ENCODE measurements at regions not wholly inside any gene's neighbourhood (a gene's known extent, or its start where the extent isn't known, plus 50 kb on each side); places are given as distances from the start of the nearest gene placed in this dataset.
"Not testable (repeated sequence)": the region's sequence is repeated elsewhere in the genome, so short reads cannot be mapped to it uniquely, and the experiment has no call there.

DNA sequence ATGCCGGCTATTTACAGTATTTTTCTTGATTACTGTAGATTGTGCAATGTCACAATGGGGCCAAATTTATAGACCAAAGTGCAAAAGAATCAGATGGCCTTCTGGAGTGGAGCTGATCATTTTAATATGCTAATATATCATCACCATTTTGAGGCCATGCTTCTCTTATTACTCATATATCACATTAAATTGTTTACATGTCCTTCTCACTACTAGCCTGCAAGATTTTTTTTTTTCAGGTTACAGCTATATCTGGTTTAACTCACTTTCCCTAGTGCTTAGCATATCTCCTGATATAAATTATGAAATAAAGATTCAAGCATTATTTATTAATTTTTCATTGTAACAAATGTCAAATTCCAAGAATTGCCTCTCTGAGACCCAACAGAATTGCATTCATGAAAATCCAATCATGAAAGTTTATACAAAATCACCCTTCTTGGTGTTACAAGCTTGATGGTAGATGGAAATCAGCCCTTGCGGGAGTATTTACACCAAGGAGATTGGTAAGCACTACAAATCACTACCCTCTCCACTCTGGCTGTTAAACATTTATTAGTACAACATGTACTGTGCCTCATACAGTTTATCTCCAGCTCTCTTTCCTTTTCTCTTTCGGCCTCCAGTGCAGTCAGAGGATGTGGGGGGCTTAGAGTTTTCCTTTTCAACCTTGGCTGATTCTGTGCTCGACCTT, 703.9 kb downstream of the BRINP1 start:
- Histone ChIP-seq H3K9me3 (no peaks in the 10 kb centered on the region), H3K36me3 (no peaks in the 10 kb centered on the region), H3K4me3 (no peak overlapping the region), H3K27me3 (no peaks in the 10 kb centered on the region)
- no peak for DNase-seq

DNA sequence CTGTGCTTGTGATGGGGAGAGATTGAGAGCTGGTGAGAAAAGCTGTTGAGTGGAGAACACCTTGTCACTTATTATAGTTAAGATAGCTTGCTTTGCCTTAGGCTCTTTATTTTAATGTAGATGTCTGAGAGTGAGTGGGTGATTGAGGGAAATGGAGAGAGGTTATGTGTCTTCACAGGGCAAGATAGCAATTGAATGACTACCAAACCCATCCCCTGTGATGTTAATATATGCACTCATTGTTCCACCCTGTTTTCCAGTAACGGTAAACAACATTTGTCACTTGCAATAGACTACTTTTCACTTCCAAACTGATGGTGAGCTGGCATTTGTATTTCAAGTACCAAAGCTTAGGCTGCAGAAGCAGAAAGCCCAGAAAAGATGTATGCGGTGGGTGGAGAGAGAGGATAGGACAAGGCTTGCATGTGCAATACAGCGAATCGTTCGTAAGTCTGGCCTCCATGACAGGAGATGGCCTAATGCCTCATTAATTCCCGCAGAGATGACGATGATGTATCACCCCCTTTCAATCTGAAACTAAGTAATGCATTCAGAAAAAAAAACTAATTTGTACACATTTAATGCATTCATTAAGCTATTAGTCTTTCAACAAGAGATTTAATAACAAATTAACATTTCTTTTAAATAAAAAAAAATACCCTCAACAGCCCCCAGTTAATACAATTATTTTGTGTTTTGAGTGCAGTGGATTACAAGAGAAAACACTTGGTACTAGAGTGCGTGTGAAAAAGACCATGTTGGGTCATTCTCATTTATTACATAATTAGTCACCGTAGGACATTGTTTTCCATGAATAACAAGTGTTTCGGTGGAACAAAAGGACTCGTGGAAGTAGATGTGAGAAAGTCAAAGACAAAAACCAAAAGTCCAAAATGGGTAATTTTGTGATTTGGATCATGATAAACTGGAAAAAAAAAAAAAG, 699.0 kb downstream of the BRINP1 start:
- DNase-seq, result no peak
- H3K36me3 ChIP-seq, result no peaks in the 10 kb centered on the region
- no peaks in the 10 kb centered on the region for H3K9me3 ChIP-seq
- no peaks in the 10 kb centered on the region for H3K27me3 ChIP-seq
- H3K4me3 ChIP-seq, result no peak overlapping the region

DNA sequence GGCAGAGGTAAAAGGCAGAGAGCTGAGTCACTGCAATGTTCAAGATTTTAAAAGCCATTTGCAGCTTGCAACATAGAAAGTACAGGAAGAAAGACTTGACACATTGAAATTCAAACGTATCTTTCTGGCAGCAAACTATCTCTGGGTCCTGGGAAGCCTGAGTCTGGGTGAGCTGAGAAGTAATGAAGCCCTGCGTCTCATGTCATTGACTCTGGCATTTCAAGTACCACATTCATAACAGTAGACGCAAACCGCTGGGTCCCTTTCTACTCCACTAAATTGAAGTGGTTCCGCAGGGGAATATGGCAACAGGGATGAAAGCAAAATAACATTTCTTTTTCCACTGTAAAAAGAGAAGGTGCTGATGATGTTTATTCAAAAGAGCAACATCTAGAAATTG, 694.3 kb downstream of the BRINP1 start:
- no peaks in the 10 kb centered on the region for H3K27me3 ChIP-seq
- no peaks in the 10 kb centered on the region for H3K9me3 ChIP-seq
- H3K4me3 ChIP-seq, result no peak overlapping the region
- H3K36me3 ChIP-seq, result no peaks in the 10 kb centered on the region
- DNase-seq, result no peak

DNA sequence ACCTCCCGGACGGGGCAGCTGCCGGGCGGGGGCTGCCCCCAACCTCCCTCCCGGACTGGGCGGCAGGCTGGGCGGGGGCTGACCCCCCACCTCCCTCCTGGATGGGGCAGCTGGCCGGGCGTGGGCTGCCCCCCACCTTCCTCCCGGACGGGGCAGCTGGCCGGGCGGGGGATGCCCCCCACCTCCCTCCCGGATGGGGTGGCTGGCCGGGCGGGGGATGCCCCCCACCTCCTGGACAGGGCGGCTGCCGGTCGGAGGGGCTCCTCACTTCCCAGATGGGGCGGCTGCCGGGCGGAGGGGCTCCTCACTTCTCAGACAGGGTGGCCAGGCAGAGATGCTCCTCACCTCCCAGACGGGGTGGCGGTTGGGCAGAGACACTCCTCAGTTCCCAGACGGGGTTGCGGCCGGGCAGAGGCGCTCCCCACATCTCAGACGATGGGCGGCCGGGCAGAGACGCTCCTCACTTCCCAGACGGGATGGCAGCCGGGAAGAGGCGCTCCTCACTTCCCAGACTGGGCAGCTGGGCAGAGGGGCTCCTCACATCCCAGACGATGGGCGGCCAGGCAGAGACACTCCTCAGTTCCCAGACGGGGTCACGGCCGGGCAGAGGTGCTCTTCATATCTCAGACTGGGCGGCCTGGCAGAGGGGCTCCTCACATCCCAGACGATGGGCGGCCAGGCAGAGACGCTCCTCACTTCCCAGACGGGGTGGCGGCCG, 691.1 kb downstream of the BRINP1 start:
- not testable (repeated sequence) for H3K9me3 ChIP-seq, H3K36me3 ChIP-seq, DNase-seq, H3K27me3 ChIP-seq, H3K4me3 ChIP-seq

DNA sequence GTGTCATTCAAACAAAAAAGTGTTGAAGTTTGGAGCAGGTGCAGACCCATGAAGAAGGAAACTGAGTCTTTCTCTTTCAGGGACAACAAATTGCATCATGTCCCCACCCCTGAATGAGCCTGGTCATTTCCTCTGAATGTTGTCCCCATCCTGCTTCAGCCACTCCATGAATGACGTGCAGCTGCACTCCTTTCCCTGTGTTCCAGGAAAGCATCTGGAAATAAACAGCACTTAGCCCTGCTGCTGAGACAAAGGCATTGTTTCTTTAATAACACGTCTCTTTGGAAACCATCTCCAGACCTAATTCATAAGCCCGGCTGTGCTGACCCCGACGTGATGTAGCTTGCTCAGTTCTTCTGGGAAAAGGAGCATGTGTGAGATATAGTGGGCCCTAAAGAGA, 682.3 kb downstream of the BRINP1 start:
- H3K36me3 ChIP-seq, result no peaks in the 10 kb centered on the region
- H3K27me3 ChIP-seq, result no peaks in the 10 kb centered on the region
- no peak for DNase-seq
- no peaks in the 10 kb centered on the region for H3K9me3 ChIP-seq
- no peak overlapping the region for H3K4me3 ChIP-seq

DNA sequence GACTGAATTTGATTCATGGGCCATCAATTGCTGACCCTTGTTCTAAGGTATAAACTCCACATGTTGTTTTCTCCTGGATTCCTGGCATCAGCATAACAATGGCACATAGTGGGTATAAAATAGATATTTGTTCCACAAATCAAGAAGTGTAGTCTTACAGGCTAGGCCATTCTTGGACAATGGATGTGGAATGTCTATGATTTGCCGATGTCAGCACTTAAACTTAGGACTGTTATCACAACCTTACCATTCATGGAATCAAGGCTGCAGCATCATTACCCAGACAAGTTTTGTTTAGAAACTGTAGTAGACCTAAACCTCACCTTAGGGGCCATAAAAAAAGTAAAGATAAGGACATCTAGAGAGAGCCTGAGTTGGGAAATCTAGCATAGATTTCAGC, 680.0 kb downstream of the BRINP1 start:
- H3K36me3 ChIP-seq, result no peaks in the 10 kb centered on the region
- H3K27me3 ChIP-seq, result no peaks in the 10 kb centered on the region
- no peak overlapping the region for H3K4me3 ChIP-seq
- DNase-seq, result no peak
- no peaks in the 10 kb centered on the region for H3K9me3 ChIP-seq

DNA sequence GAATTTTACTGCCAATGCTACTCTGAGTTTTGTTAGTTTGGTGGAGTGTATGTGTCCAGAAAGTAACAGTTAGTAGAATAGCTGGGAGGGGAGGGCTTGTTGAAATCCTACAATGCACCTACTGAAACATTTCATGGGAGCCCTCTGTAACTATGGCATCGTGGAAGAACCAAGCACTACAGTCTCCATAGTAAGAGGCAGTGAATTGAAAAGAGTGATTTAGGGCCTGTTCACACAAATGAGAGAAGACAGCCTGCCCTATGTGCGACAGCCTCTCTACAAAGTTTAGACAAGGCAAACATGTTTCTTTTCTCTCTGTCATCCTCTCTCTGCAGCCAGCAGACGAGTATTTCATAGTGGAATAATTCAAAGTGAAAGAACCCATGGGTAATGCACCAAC, 676.6 kb downstream of the BRINP1 start:
- no peak overlapping the region for H3K4me3 ChIP-seq
- no peaks in the 10 kb centered on the region for H3K9me3 ChIP-seq
- DNase-seq, result no peak
- H3K36me3 ChIP-seq, result no peaks in the 10 kb centered on the region
- H3K27me3 ChIP-seq, result no peaks in the 10 kb centered on the region

DNA sequence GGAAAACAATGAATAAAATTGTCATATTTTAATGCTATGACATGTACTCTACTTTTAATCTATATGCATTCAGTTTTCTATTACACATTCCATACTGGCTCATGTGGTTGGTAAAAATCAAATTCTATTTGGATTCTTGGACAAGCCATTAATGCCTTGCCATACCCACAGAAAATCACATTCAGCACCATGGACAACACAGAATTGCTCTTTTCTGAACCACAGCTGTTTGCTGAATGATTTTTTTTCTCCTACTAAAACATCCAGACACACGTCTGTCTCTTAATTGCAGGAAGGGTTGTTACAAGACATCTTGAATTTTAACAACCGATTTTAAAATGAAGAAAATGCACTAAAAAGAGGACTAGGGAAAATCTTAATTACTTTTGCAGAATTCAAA, 675.6 kb downstream of the BRINP1 start:
- H3K4me3 ChIP-seq, result no peak overlapping the region
- H3K9me3 ChIP-seq, result no peaks in the 10 kb centered on the region
- no peaks in the 10 kb centered on the region for H3K27me3 ChIP-seq
- H3K36me3 ChIP-seq, result no peaks in the 10 kb centered on the region
- DNase-seq, result no peak

DNA sequence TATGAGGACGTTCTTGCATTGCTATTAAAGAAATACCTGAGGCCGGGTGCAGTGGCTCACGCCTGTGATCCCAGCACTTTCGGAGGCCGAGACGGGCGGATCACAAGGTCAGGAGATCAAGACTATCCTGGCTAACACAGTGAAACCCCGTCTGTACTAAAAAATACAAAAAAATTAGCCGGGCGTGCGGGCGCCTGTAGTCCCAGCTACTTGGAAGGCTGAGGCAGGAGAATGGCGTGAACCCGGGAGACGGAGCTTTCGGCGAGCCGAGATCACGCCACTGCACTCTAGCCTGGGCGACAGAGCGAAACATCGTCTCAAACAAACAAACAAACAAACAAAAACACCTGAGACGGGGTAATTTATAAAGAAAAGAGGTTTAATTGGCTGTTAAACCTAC, 674.0 kb downstream of the BRINP1 start:
- not testable (repeated sequence) for DNase-seq, H3K4me3 ChIP-seq, H3K27me3 ChIP-seq, H3K36me3 ChIP-seq, H3K9me3 ChIP-seq

DNA sequence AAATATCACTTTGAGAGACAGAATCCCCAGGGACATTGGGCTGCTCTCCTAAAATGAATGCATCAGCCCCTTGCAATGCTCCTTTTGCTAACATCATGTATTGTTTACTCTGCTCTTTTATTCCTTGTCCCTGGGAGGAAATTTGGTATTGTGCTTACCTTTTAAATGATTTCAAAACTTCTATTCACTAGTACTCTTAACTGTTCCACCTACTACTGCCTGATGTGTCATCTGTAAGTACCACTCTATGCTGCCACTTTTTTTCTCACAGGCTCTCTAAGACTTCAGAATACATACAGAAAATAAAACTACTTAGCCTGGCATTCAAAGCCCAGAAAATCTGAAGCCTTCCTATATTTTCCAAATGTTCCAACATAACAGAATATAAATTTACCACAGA, 667.2 kb downstream of the BRINP1 start:
- H3K27me3 ChIP-seq, result no peaks in the 10 kb centered on the region
- H3K36me3 ChIP-seq, result no peaks in the 10 kb centered on the region
- no peak for DNase-seq
- no peak overlapping the region for H3K4me3 ChIP-seq
- H3K9me3 ChIP-seq, result no peaks in the 10 kb centered on the region

DNA sequence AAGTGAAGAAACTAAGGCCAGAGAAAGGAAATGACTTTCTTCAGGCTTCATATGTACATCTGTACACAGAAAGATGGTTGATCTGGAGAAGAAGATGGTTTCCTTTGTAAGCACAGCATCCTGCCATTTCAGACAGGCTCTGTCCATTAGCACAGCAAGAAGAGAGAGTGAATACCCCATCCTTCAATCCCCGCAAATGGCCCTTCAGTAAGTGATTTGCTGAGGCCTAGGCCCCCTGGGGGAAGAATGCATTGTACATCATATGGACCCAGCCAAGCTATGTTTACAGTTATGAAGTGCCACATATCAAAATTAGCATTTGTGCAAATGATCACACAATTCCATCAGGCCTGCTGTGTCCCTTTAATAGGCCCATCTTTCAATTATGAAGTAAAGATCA, 657.4 kb downstream of the BRINP1 start:
- Histone ChIP-seq H3K27me3 (no peaks in the 10 kb centered on the region), H3K36me3 (no peaks in the 10 kb centered on the region), H3K9me3 (no peaks in the 10 kb centered on the region), H3K4me3 (no peak overlapping the region)
- DNase-seq, result no peak

DNA sequence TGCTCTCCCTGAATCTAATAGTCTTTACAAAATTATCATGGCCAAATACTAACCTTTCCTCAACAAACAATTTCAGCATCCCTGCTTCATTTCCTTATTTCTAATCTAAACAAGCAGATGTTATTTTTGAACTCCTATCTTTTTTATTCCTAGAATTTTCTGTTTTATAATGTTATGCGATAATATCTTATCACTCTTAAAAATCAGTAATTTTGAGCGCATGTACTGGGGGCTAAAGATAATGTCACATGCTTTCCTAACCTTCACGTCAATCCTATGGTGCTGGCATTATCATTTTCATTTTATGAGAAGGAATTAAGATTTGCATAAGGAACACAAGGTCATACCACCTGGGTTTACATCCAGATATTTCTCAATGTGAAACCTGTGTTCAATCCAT, 648.0 kb downstream of the BRINP1 start:
- Histone ChIP-seq H3K9me3 (0 out of 2 replicates have a peak, but pooled peaks cover 1% of the 10 kb centered on the region), H3K27me3 (no peaks in the 10 kb centered on the region), H3K4me3 (no peak overlapping the region), H3K36me3 (no peaks in the 10 kb centered on the region)
- DNase-seq, result no peak

DNA sequence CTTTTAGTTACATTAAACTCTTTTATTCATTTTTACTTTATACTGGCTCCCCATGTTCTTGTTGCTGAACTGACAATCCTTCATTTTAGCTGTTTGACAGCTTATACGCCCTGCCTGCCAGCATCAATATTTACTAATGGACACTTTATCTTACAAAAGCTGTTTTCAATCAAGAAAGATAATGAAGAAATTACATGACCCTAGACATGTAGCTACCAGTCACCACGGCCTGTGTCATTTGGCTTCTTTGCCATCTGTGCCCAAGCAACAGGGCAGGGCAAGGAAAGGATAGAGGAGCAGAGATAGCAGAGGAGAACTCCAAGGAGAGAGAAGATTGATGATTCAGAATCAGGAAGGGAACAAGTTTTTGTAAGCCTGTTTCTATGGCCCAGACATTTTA, 647.3 kb downstream of the BRINP1 start:
- H3K9me3 ChIP-seq, result 0 out of 2 replicates have a peak, but pooled peaks cover 1% of the 10 kb centered on the region

DNA sequence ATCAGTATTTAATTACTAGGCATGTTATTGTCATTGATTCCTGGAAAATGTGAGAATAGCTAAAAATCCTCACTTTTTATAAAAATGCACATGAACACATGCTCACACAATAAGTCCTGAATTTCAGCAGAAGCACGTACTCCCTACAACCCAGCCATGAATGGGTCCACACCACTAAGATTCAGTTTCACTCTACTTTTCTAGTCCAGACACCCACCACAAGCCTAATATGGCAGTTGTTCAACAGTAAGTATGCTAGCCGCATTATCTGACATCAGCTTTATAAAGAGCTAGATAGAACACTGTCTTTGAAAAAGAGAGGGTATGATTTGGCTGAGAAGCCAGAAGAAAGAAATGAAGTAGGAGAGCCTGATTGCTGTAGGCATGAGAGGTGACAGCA, 639.3 kb downstream of the BRINP1 start:
- Histone ChIP-seq H3K36me3 (no peaks in the 10 kb centered on the region), H3K9me3 (no peaks in the 10 kb centered on the region), H3K4me3 (no peak overlapping the region), H3K27me3 (no peaks in the 10 kb centered on the region)
- DNase-seq, result no peak

More for the DNA sequence above, 647.3 kb downstream of the BRINP1 start:
- no peak overlapping the region for H3K4me3 ChIP-seq
- H3K27me3 ChIP-seq, result no peaks in the 10 kb centered on the region
- no peaks in the 10 kb centered on the region for H3K36me3 ChIP-seq
- DNase-seq, result no peak

DNA sequence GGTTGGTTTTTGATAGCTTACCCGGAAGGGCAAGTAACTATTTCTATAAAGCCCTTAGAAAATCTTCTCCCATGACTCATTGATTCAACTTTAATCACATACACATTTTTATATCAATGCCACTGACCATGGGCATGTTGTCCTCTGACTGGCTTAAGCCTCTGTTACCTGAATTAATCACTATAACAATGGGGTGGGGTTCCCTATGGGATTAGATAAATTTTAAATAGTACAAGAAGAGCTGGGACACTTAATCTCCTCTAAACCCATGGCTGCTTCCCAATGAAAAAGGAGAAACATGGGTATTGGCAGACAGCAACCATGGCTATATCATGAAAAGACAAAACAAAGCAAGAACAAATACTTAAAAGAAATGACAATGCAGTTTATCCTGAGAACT, 636.2 kb downstream of the BRINP1 start:
- DNase-seq, result no peak
- H3K9me3 ChIP-seq, result no peaks in the 10 kb centered on the region
- no peaks in the 10 kb centered on the region for H3K27me3 ChIP-seq
- H3K36me3 ChIP-seq, result no peaks in the 10 kb centered on the region
- no peak overlapping the region for H3K4me3 ChIP-seq

DNA sequence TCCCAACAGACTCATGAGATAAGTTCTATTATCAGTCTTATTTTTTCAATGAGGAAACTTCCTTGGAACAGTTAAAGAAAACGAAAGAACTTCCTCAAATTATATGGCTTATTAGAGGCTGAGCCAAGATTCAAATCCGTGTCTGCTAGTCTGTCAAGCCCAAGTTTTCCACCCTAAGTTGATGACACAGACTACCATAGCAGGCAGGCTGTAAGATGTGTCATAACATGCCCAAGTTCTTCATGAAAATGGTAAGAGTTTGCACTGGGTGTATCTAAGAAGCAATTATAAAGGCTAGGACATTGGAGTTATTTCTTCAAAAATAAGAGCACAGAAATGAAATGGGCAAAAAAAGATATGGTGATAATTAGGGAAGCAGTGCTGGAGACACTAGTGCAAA, 634.5 kb downstream of the BRINP1 start:
- H3K27me3 ChIP-seq, result no peaks in the 10 kb centered on the region
- H3K36me3 ChIP-seq, result no peaks in the 10 kb centered on the region
- no peak overlapping the region for H3K4me3 ChIP-seq
- DNase-seq, result no peak
- no peaks in the 10 kb centered on the region for H3K9me3 ChIP-seq

DNA sequence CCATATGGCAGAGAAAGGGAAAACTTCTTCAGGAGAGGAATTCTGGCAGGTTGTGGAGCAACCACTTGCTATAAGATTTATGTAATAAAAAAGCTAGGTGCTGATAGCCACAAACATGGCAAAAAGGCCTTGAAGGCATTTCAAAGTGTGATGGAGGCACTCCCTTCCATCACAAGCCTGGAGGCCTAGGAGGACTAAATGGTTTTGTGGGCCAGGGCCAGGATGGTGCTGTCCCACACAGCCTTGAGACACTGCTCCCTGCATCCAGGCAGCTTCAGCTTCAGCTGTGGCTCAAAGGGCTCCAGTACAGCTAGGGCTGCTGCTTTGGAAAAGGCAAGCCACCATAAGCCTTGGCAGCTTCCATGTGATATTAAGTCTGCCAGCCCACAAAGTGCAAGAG, 632.8 kb downstream of the BRINP1 start:
- no peaks in the 10 kb centered on the region for H3K9me3 ChIP-seq
- H3K4me3 ChIP-seq, result no peak overlapping the region
- DNase-seq, result no peak
- H3K36me3 ChIP-seq, result no peaks in the 10 kb centered on the region
- no peaks in the 10 kb centered on the region for H3K27me3 ChIP-seq
